Ascending aorta (tissue), 2 donors: ENCODE measurements at regions not wholly inside any gene's neighbourhood (a gene's known extent, or its start where the extent isn't known, plus 50 kb on each side); places are given as distances from the start of the nearest gene placed in this dataset.
"Not testable (repeated sequence)": the region's sequence is repeated elsewhere in the genome, so short reads cannot be mapped to it uniquely, and the experiment has no call there.

Experiments
- DNase-seq, 2 donors: peaks; one replicate each; pipeline ENCODE4 v3.0.0-alpha.2; 2019; ENCODE audit warnings: low spot score in 2 of 2
- H3K27ac ChIP-seq, 2 donors: fragments of 200-600 bp; sonication (generic); one replicate each; pipeline ENCODE4 v1.5.1; 2016 to 2017; ENCODE audit warnings: mild to moderate bottlenecking in 1 of 2
- H3K27me3 ChIP-seq: fragments of 200-600 bp; sonication (generic); one replicate; pipeline ENCODE4 v1.5.1; 2017
- H3K36me3 ChIP-seq, 2 donors: fragments of 200-600 bp; sonication (generic); one replicate each; pipeline ENCODE4 v1.5.1; 2016
- H3K4me1 ChIP-seq, 2 donors: fragments of 200-600 bp; sonication (generic); one replicate each; pipeline ENCODE4 v1.5.1; 2016 to 2017; ENCODE audit warnings: mild to moderate bottlenecking in 1 of 2
- H3K4me3 ChIP-seq, 2 donors: fragments of 200-600 bp; sonication (generic); one replicate each; pipeline ENCODE4 v1.5.1; 2016 to 2017; ENCODE audit warnings: mild to moderate bottlenecking in 1 of 2
- H3K9me3 ChIP-seq, 2 donors: fragments of 200-600 bp; sonication (generic); one replicate each; pipeline ENCODE4 v1.5.1; 2016
- CTCF ChIP-seq, 3 experiments: fragments of 200-600 bp in 2 of 3; fragments of 450-650 bp in 1 of 3; sonication (generic) in 2 of 3; IDR thresholded peaks; one replicate each; pipeline ENCODE4 v1.5.1; 2016 to 2019; ENCODE audit warnings: antibody characterized with exemption in 3 of 3, mild to moderate bottlenecking in 1 of 3, moderate library complexity in 1 of 3
- intact Hi-C: fragments of 100-400 bp; cut with DNase I; formaldehyde crosslinking; loops from one replicate; pipeline ENCODE4 v1.15.1; 2023

GRCh38 chr1:196027127-196027526 is 581.1 kb downstream of the KCNT2 start:
- intact Hi-C loops, result no loop called here
- Histone ChIP-seq H3K27ac (no peak overlapping the region), H3K36me3 (no peaks in the 10 kb centered on the region), H3K27me3 (no peaks in the 10 kb centered on the region), H3K4me3 (no peak overlapping the region), H3K9me3 (no peaks in the 10 kb centered on the region), H3K4me1 (no peaks in the 10 kb centered on the region)
- TF ChIP-seq CTCF (IDR thresholded peaks at IDR 0.05), result no peak
- DNase-seq, result no peak

GRCh38 chr1:196021174-196021573 is 587.1 kb downstream of the KCNT2 start:
- intact Hi-C loops, H3K4me3 ChIP-seq, DNase-seq: not testable (repeated sequence)

GRCh38 chr1:196009362-196009761 is 598.9 kb downstream of the KCNT2 start:
- Histone ChIP-seq H3K4me1 (no peaks in the 10 kb centered on the region), H3K9me3 (no peaks in the 10 kb centered on the region), H3K36me3 (no peaks in the 10 kb centered on the region), H3K4me3 (no peak overlapping the region), H3K27me3 (no peaks in the 10 kb centered on the region), H3K27ac (no peak overlapping the region)
- no peak for TF ChIP-seq CTCF (IDR thresholded peaks at IDR 0.05)
- intact Hi-C loops, result no loop called here
- no peak for DNase-seq

More at GRCh38 chr1:196021174-196021573, 587.1 kb downstream of the KCNT2 start:
- not testable (repeated sequence) for H3K27ac ChIP-seq, H3K9me3 ChIP-seq, H3K36me3 ChIP-seq, H3K27me3 ChIP-seq, H3K4me1 ChIP-seq

- DNase-seq, result no peak
- intact Hi-C loops, result no loop called here
- H3K27ac ChIP-seq, result no peak overlapping the region
- H3K36me3 ChIP-seq, result no peaks in the 10 kb centered on the region
- H3K9me3 ChIP-seq, result no peaks in the 10 kb centered on the region
- H3K27me3 ChIP-seq, result no peaks in the 10 kb centered on the region
- TF ChIP-seq CTCF (IDR thresholded peaks at IDR 0.05), result no peak
- H3K4me3 ChIP-seq, result no peak overlapping the region
- H3K4me1 ChIP-seq, result no peaks in the 10 kb centered on the region
Observed at GRCh38 chr1:196007763-196008162, 600.5 kb downstream of the KCNT2 start.

GRCh38 chr1:196005426-196005825 is 602.8 kb downstream of the KCNT2 start:
- TF ChIP-seq CTCF (IDR thresholded peaks at IDR 0.05), result no peak
- Histone ChIP-seq H3K27me3 (no peaks in the 10 kb centered on the region), H3K9me3 (no peaks in the 10 kb centered on the region), H3K27ac (no peak overlapping the region), H3K4me3 (no peak overlapping the region), H3K36me3 (no peaks in the 10 kb centered on the region), H3K4me1 (no peaks in the 10 kb centered on the region)
- intact Hi-C loops, result no loop called here
- no peak for DNase-seq

- intact Hi-C loops, H3K27ac ChIP-seq, H3K27me3 ChIP-seq, H3K4me3 ChIP-seq, H3K36me3 ChIP-seq, H3K9me3 ChIP-seq, DNase-seq, H3K4me1 ChIP-seq: not testable (repeated sequence)
Observed at GRCh38 chr1:196004388-196004787, 603.9 kb downstream of the KCNT2 start.

GRCh38 chr1:196002906-196003305 is 605.3 kb downstream of the KCNT2 start:
- DNase-seq, result no peak
- H3K36me3 ChIP-seq, result no peaks in the 10 kb centered on the region
- no peak for TF ChIP-seq CTCF (IDR thresholded peaks at IDR 0.05)

GRCh38 chr1:196002296-196002695 is 605.9 kb downstream of the KCNT2 start:
- H3K9me3 ChIP-seq, H3K36me3 ChIP-seq, H3K4me1 ChIP-seq, intact Hi-C loops, H3K27me3 ChIP-seq, DNase-seq, H3K27ac ChIP-seq, H3K4me3 ChIP-seq: not testable (repeated sequence)

More at GRCh38 chr1:196002906-196003305, 605.3 kb downstream of the KCNT2 start:
- no peaks in the 10 kb centered on the region for H3K27me3 ChIP-seq
- no peaks in the 10 kb centered on the region for H3K9me3 ChIP-seq
- H3K4me1 ChIP-seq, result no peaks in the 10 kb centered on the region
- H3K4me3 ChIP-seq, result no peak overlapping the region
- H3K27ac ChIP-seq, result no peak overlapping the region
- intact Hi-C loops, result no loop called here
